SK-N-SH (cell line): ENCODE measurements at regions not wholly inside any gene's neighbourhood (a gene's known extent, or its start where the extent isn't known, plus 50 kb on each side); places are given as distances from the start of the nearest gene placed in this dataset.

ENCODE experiments used
- CTCF ChIA-PET: fragments of 300-600, 350-600 bp; formaldehyde crosslinking; extraction: SDS; loops from one replicate; lab custom pipeline; 2021; lab: Yijun Ruan, JAX
- POLR2A ChIA-PET: fragments of 350-600 bp; sonication (Branson Sonifier 250); formaldehyde crosslinking; extraction: SDS; loops from one replicate; lab custom pipeline; 2020; ENCODE audit warnings: antibody characterized with exemption, inconsistent platforms; lab: Yijun Ruan, JAX
- DNase-seq: peaks from one replicate; pipeline ENCODE4 v3.0.0; 2012
- H2AFZ ChIP-seq: fragments of 200-600 bp; sonication (generic); 2 replicates; pipeline ENCODE4 v1.8.1; 2016; ENCODE audit warnings: antibody characterized with exemption, mild to moderate bottlenecking, low read depth
- H3F3A ChIP-seq: fragments of 200-600 bp; sonication (generic); replicated peaks from 2 replicates; pipeline ENCODE3; 2016; ENCODE audit warnings: antibody characterized with exemption, mild to moderate bottlenecking; ENCODE audit not compliant: insufficient read depth
- H3K27ac ChIP-seq, 2 experiments: fragments of 200-500 bp in 1 of 2; fragments of 200-600 bp in 1 of 2; sonication (Bioruptor generic) in 1 of 2; sonication (generic), shearing (Covaris generic) in 1 of 2; 2 replicates each; pipeline versions ENCODE4 v1.5.1 to v1.6.1; 2014 to 2016; ENCODE audit warnings: low read depth in 2 of 2, inconsistent platforms in 1 of 2, low read length in 1 of 2, mild to moderate bottlenecking in 1 of 2, mixed read lengths in 1 of 2
- H3K27me3 ChIP-seq: fragments of 200-600 bp; sonication (generic), shearing (Covaris generic); 2 replicates; pipeline ENCODE4 v1.6.1; 2016; ENCODE audit warnings: mixed run types; ENCODE audit not compliant: insufficient read depth
- H3K36me3 ChIP-seq, 2 experiments: fragments of 200-500 bp in 1 of 2; fragments of 200-600 bp in 1 of 2; sonication (Bioruptor generic) in 1 of 2; sonication (generic) in 1 of 2; replicated peaks in 1 of 2; 2 replicates each; pipeline versions ENCODE3 to v1.5.1; 2014 to 2016; ENCODE audit warnings: low read length in 1 of 2, mild to moderate bottlenecking in 1 of 2; ENCODE audit not compliant: insufficient read depth in 2 of 2, control insufficient read depth in 1 of 2
- H3K4me1 ChIP-seq, 2 experiments: fragments of 200-500 bp in 1 of 2; fragments of 200-600 bp in 1 of 2; sonication (Bioruptor generic) in 1 of 2; sonication (generic), shearing (Covaris generic) in 1 of 2; 2 replicates each; pipeline versions ENCODE4 v1.5.1 to v1.6.1; 2014 to 2016; ENCODE audit warnings: low read depth in 1 of 2, low read length in 1 of 2, mixed run types in 1 of 2; ENCODE audit not compliant: insufficient read depth in 2 of 2, control insufficient read depth in 1 of 2
- H3K4me2 ChIP-seq: fragments of 200-600 bp; sonication (generic), shearing (Covaris generic); 2 replicates; pipeline ENCODE4 v1.6.1; 2017; ENCODE audit warnings: mixed run types
- H3K4me3 ChIP-seq, 2 experiments: fragments of 200-500 bp in 1 of 2; fragments of 200-600 bp in 1 of 2; sonication (Bioruptor generic) in 1 of 2; sonication (generic), shearing (Covaris generic) in 1 of 2; 2 replicates each; pipeline versions ENCODE4 v1.5.1 to v1.8.1; 2014 to 2016; ENCODE audit warnings: low read depth in 2 of 2, inconsistent platforms in 1 of 2, low read length in 1 of 2, mild to moderate bottlenecking in 1 of 2, mixed read lengths in 1 of 2, moderate library complexity in 1 of 2
- H3K79me2 ChIP-seq: fragments of 200-600 bp; sonication (generic); 2 replicates; pipeline ENCODE4 v1.8.1; 2017; ENCODE audit warnings: mild to moderate bottlenecking; ENCODE audit not compliant: insufficient read depth
- H3K9ac ChIP-seq: fragments of 200-600 bp; sonication (generic); 2 replicates; pipeline ENCODE4 v1.6.1; 2017; ENCODE audit warnings: mixed run types
- H3K9me2 ChIP-seq: fragments of 200-600 bp; sonication (generic); 2 replicates; pipeline ENCODE4 v1.6.1; 2017; ENCODE audit warnings: mixed run types
- H3K9me3 ChIP-seq: fragments of 200-600 bp; sonication (generic); 2 replicates; pipeline ENCODE4 v1.6.1; 2017; ENCODE audit warnings: mixed run types, mild to moderate bottlenecking, moderate library complexity
- H4K20me1 ChIP-seq: fragments of 200-600 bp; sonication (generic); 2 replicates; pipeline ENCODE4 v1.6.1; 2017; ENCODE audit warnings: mild to moderate bottlenecking, mixed run types; ENCODE audit not compliant: insufficient read depth
- CTCF ChIP-seq: fragments of 200-600 bp; sonication (generic); IDR thresholded peaks from 2 replicates; pipeline ENCODE4 v1.6.1; 2017; ENCODE audit warnings: antibody characterized with exemption, mild to moderate bottlenecking, moderate library complexity
- ELF1 ChIP-seq: IDR thresholded peaks from 2 replicates; pipeline ENCODE4 v1.4.0; 2012
- FOXJ3 ChIP-seq: sonication (generic); formaldehyde crosslinking; IDR thresholded peaks from 2 replicates; pipeline ENCODE4 v1.5.1; 2020; ENCODE audit warnings: mild to moderate bottlenecking, missing genetic modification reagents
- FOXM1 ChIP-seq: IDR thresholded peaks from 2 replicates; pipeline ENCODE4 v1.4.0; 2012; ENCODE audit warnings: low read depth, mild to moderate bottlenecking
- GABPA ChIP-seq: IDR thresholded peaks from 2 replicates; pipeline ENCODE4 v1.4.0; 2012; ENCODE audit warnings: low read depth, mild to moderate bottlenecking
- GATA2 ChIP-seq: sonication (generic); formaldehyde crosslinking; IDR thresholded peaks from 2 replicates; pipeline ENCODE4 v1.5.0; 2020; ENCODE audit warnings: mild to moderate bottlenecking, missing genetic modification reagents
- NRF1 ChIP-seq: IDR thresholded peaks from 2 replicates; pipeline ENCODE4 v1.6.1; 2012; ENCODE audit warnings: low read depth, mild to moderate bottlenecking, low read length
- PBX3 ChIP-seq: IDR thresholded peaks from 2 replicates; pipeline ENCODE4; 2012
- RAD21 ChIP-seq: IDR thresholded peaks from 2 replicates; pipeline ENCODE4 v1.6.1; 2012; ENCODE audit warnings: mild to moderate bottlenecking, low read length
- RXRA ChIP-seq: IDR thresholded peaks from 2 replicates; pipeline ENCODE4 v1.4.0; 2012; ENCODE audit warnings: low read depth, mild to moderate bottlenecking, borderline replicate concordance
- SIN3A ChIP-seq: IDR thresholded peaks from 2 replicates; pipeline ENCODE4 v1.6.1; 2012; ENCODE audit warnings: low read depth, mild to moderate bottlenecking, low read length, moderate library complexity, borderline replicate concordance
- SMC3 ChIP-seq: IDR thresholded peaks from 2 replicates; pipeline ENCODE4 v1.6.1; 2012; ENCODE audit warnings: low read depth, low read length, improper control_type of control experiment
- TAF1 ChIP-seq: IDR thresholded peaks from 2 replicates; pipeline ENCODE4 v1.6.1; 2012; ENCODE audit warnings: low read depth, mild to moderate bottlenecking, low read length, moderate library complexity, borderline replicate concordance
- TEAD4 ChIP-seq: IDR thresholded peaks from 2 replicates; pipeline ENCODE4 v1.4.0; 2012; ENCODE audit warnings: mild to moderate bottlenecking, borderline replicate concordance; ENCODE audit not compliant: insufficient read depth
- USF2 ChIP-seq: fragments of 150-350 bp; IDR thresholded peaks from 2 replicates; pipeline ENCODE4 v1.6.1; 2017; ENCODE audit warnings: antibody characterized with exemption, low read length, low read depth, borderline replicate concordance
- YY1 ChIP-seq: IDR thresholded peaks from 2 replicates; pipeline ENCODE4 v1.4.0; 2012; ENCODE audit warnings: low read depth, mild to moderate bottlenecking
- WGBS: methylation state at CpG from one replicate; pipeline ENCODE4 v1.1.6; 2017; ENCODE audit warnings: low lambda C conversion rate; 5-methylcytosine and 5-hydroxymethylcytosine counted together
- TF ChIP-seq, protein P1 (sequence below): IDR thresholded peaks from 2 replicates; pipeline ENCODE4 v1.4.0; 2012; ENCODE audit warnings: low read depth, borderline replicate concordance

DNA sequence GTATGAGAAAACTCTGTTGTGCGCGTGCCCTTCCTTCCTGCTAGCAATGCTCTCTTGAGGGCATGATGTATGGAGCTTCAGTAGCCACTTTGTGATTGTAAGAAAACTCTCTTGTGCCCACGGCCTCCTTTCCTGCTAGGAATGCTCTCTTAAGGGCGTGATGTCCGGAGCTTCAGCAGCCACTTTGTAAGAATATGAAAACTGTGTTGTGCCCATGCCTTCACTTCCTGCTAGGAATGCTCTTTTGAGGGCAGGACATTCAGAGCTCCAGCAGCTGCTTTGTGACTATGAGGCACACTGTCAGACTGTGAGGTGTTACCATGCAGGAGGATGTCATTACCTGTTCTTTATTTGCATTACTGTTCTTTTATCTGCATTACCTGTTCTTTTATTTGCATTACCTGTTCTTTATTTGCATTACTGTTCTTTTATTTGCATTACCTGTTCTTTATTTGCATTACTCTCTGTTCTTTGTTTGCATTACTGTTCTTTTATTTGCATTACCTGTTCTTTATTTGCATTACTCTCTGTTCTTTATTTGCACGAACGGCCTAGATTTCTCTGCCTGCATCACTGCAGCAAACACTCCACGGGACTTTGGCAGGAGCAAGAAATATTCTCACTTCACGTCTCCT lies 166.7 kb downstream of the CRLF2 start:
- no peak overlapping the region for H3K4me2 ChIP-seq

More for the DNA sequence above, 166.7 kb downstream of the CRLF2 start:
- TF ChIP-seq RXRA, result no peak
- no peak for TF ChIP-seq CTCF
- no peak for TF ChIP-seq TEAD4
- TF ChIP-seq GATA2 (CRISPR knock-in tag), result no peak
- TF ChIP-seq NRF1, result no peak
- TF ChIP-seq FOXM1, result no peak
- TF ChIP-seq PBX3, result no peak
- no peak for TF ChIP-seq SMC3
- TF ChIP-seq, protein P1, sequence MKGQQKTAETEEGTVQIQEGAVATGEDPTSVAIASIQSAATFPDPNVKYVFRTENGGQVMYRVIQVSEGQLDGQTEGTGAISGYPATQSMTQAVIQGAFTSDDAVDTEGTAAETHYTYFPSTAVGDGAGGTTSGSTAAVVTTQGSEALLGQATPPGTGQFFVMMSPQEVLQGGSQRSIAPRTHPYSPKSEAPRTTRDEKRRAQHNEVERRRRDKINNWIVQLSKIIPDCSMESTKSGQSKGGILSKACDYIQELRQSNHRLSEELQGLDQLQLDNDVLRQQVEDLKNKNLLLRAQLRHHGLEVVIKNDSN, result no peak
- TF ChIP-seq GABPA, result no peak
- TF ChIP-seq FOXJ3 (CRISPR knock-in tag), result no peak
- no peak for TF ChIP-seq RAD21
- TF ChIP-seq TAF1, result no peak
- TF ChIP-seq USF2, result no peak
- TF ChIP-seq SIN3A, result no peak
- no peak for TF ChIP-seq YY1
- no peak for TF ChIP-seq ELF1
- TF ChIP-seq, all 33 proteins: peak for 0
- H2AFZ ChIP-seq, result no peak overlapping the region
- H3K36me3 ChIP-seq, result no peaks in the 10 kb centered on the region
- H3K27ac ChIP-seq, result no peak overlapping the region
- no peaks in the 10 kb centered on the region for H3K27me3 ChIP-seq
- H3K4me1 ChIP-seq, result no peaks in the 10 kb centered on the region
- H3K9ac ChIP-seq, result no peak overlapping the region
- H3K4me3 ChIP-seq, result no peak overlapping the region
- no peak for DNase-seq
- ChIA-PET POLR2A (no interaction called here), CTCF (no interaction called here)
- H3K9me3 ChIP-seq, result no peaks in the 10 kb centered on the region
- no peaks in the 10 kb centered on the region for H3K79me2 ChIP-seq
- 21% methylated on average over 7 of the region's 9 CpGs for WGBS
- no peaks in the 10 kb centered on the region for H3K9me2 ChIP-seq
- H3F3A ChIP-seq, result no peaks in the 10 kb centered on the region
- H4K20me1 ChIP-seq, result no peaks in the 10 kb centered on the region
